Body of pancreas (tissue), 4 donors: ENCODE measurements at regions not wholly inside any gene's neighbourhood (a gene's known extent, or its start where the extent isn't known, plus 50 kb on each side); places are given as distances from the start of the nearest gene placed in this dataset.
"Not testable (repeated sequence)": the region's sequence is repeated elsewhere in the genome, so short reads cannot be mapped to it uniquely, and the experiment has no call there.

Experiments used
- ATAC-seq: fragments of 150-250 bp; one replicate; pipeline ENCODE4 v1.9.1; 2016
- DNase-seq, 4 donors: peaks; one replicate each; pipeline ENCODE4 v3.0.0-alpha.2; 2019
- H3K27ac ChIP-seq, 4 donors: fragments of 200-600 bp; sonication (generic); 1 replicate in 3 of 4; 2 replicates in 1 of 4; pipeline versions ENCODE4 v1.5.1 to v1.6.1; 2016 to 2019; ENCODE audit warnings: mild to moderate bottlenecking in 1 of 4, mixed read lengths in 1 of 4, moderate library complexity in 1 of 4
- H3K27me3 ChIP-seq, 2 donors: fragments of 200-600 bp; sonication (generic); one replicate each; pipeline ENCODE4 v1.6.0; 2016; ENCODE audit warnings: mild to moderate bottlenecking in 1 of 2
- H3K36me3 ChIP-seq, 2 donors: fragments of 200-600 bp; sonication (generic); replicated peaks in 1 of 2; 2 replicates each; pipeline ENCODE4 v1.5.1; 2016; ENCODE audit warnings: low read depth in 2 of 2; ENCODE audit not compliant: insufficient read depth in 1 of 2
- H3K4me1 ChIP-seq: fragments of 200-600 bp; sonication (generic); one replicate; pipeline ENCODE4 v1.6.0; 2016
- H3K4me3 ChIP-seq, 2 donors: fragments of 200-600 bp; sonication (generic); 1 replicate in 1 of 2; 2 replicates in 1 of 2; pipeline ENCODE4 v1.5.1; 2016 to 2019
- H3K9me3 ChIP-seq, 3 donors: fragments of 200-600 bp; sonication (generic); 1 replicate in 2 of 3; 2 replicates in 1 of 3; pipeline ENCODE4 v1.5.1; 2016
- POLR2A ChIP-seq, 3 donors: fragments of 450-650 bp; IDR thresholded peaks; one replicate each; pipeline ENCODE4 v1.6.1; 2016; ENCODE audit warnings: antibody characterized with exemption in 3 of 3, mild to moderate bottlenecking in 2 of 3
- WGBS, 2 donors: methylation state at CpG; one replicate each; pipeline ENCODE4 v1.1.5; 2017; 5-methylcytosine and 5-hydroxymethylcytosine counted together
- intact Hi-C: fragments of 100-400 bp; cut with DNase I; formaldehyde crosslinking; loops from one replicate; pipeline ENCODE4 v1.15.1; 2023
- TF ChIP-seq, protein P1 (sequence below), 7 experiments: fragments of 450-650 bp in 4 of 7; fragments of 200-600 bp in 3 of 7; sonication (generic) in 3 of 7; IDR thresholded peaks; one replicate each; pipeline ENCODE4 v1.5.1; 2016 to 2019; ENCODE audit warnings: antibody characterized with exemption in 7 of 7

DNA sequence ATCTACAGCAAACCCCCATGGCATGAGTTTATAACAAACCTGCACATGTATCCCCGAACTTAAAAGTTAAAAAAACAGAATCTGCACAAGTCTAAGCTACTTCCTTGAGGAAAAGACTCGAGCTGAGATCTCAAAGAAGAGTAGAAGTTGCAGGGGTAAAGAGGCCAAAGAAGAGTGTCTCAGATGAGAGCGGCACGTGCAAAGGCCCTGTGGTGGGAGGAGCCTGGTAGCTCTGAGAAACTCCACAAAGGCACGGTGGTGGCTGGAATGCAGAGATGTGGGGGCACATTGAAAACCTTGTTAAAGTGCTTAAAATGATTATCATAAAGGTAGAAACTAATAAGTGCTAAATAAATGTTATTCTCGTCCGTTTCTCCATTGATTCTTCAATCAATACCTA is 103.2 kb upstream of the GRK3 start:
- Histone ChIP-seq H3K27ac (no peak overlapping the region), H3K36me3 (peaks cover 4 to 8% of the 10 kb centered on the region in 2 donors), H3K9me3 (no peaks in the 10 kb centered on the region), H3K4me3 (no peak overlapping the region), H3K27me3 (no peaks in the 10 kb centered on the region), H3K4me1 (no peaks in the 10 kb centered on the region)
- intact Hi-C loops: no loop called here
- 90 to 92% methylated on average over 7 of the region's 7 CpGs for WGBS, 2 donors
- ATAC-seq (no peak), DNase-seq (no peak)
- TF ChIP-seq POLR2A (IDR thresholded peaks at IDR 0.05): no peak
- TF ChIP-seq, protein P1, sequence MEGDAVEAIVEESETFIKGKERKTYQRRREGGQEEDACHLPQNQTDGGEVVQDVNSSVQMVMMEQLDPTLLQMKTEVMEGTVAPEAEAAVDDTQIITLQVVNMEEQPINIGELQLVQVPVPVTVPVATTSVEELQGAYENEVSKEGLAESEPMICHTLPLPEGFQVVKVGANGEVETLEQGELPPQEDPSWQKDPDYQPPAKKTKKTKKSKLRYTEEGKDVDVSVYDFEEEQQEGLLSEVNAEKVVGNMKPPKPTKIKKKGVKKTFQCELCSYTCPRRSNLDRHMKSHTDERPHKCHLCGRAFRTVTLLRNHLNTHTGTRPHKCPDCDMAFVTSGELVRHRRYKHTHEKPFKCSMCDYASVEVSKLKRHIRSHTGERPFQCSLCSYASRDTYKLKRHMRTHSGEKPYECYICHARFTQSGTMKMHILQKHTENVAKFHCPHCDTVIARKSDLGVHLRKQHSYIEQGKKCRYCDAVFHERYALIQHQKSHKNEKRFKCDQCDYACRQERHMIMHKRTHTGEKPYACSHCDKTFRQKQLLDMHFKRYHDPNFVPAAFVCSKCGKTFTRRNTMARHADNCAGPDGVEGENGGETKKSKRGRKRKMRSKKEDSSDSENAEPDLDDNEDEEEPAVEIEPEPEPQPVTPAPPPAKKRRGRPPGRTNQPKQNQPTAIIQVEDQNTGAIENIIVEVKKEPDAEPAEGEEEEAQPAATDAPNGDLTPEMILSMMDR (IDR thresholded peaks at IDR 0.05): no peak

GRCh38 chr22:25462474-25463346 is 101.8 kb upstream of the GRK3 start:
- H3K36me3 ChIP-seq, H3K27me3 ChIP-seq, H3K4me3 ChIP-seq, intact Hi-C loops, H3K4me1 ChIP-seq, H3K27ac ChIP-seq, H3K9me3 ChIP-seq: not testable (repeated sequence)
- peak; percentile 78 to 84 (median 81) for DNase-seq
- ATAC-seq: peak; percentile 92
- 40 to 46% methylated on average over 12 to 15 of the region's 15 CpGs for WGBS, 2 donors
- TF ChIP-seq, protein P1 (IDR thresholded peaks at IDR 0.05): peak; percentile 92 to 99 (median 97)

DNA sequence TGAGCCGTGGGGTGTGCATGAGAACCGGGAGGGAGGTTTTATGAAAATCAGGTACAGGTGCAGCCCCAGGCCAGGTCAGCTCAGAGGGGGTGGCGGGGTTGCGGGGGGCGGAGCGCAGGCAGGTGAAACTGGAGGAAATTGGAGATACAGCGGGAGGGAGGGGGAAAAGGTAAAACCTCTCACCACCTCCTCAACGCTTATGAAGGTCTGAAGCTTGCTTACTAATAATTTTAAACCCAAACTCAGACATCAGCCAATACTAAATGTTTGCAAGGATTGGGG is 101.2 kb upstream of the GRK3 start:
- H3K4me3 ChIP-seq, H3K9me3 ChIP-seq, H3K27ac ChIP-seq, H3K36me3 ChIP-seq, DNase-seq, intact Hi-C loops, H3K27me3 ChIP-seq, ATAC-seq, H3K4me1 ChIP-seq: not testable (repeated sequence)
- WGBS, 2 donors: 79 to 83% methylated on average over 8 of the region's 8 CpGs

DNA sequence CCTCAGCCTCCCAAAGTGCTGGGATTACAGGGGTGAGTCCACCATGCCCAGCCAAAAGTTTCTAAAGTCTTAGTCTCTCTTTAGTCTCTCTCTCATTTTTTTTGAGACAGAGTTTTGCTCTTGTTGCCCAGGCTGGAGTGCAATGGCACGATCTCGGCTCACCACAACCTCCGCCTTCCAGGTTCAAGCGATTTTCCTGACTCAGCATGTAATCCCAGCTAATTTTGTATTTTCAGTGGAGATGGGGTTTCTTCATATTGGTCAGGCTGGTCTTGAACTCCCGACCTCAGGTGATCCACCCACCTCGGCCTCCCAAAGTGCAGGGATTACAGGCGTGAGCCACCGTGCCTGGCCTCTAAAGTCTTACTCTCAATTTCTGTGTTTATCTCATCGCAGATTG is 100.1 kb upstream of the GRK3 start:
- intact Hi-C loops, ATAC-seq: not testable (repeated sequence)
- WGBS, 2 donors: 86 to 98% methylated on average over 9 of the region's 9 CpGs

DNA sequence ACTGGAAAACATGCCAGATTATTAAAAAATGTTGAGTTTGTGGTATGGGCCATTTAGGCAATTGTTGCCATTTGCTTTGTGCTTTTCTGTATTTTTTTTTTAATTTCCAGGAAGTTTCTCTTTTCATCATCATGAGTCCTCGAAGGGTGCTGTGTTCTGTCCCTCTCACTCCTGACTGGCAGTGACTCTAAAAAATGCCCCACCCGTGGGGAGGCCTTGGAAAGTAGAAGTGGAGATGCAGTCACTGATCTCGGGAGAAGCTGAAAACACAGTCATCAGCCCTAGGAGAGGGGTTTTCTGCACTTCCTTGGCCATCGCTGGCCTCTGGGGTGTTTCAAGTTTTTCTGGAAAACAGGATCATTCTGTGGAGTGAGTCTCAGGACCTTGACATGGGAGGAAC is 98.5 kb upstream of the GRK3 start:
- TF ChIP-seq POLR2A (IDR thresholded peaks at IDR 0.05): no peak
- TF ChIP-seq, protein P1 (IDR thresholded peaks at IDR 0.05): no peak
- H3K27me3 ChIP-seq: no peaks in the 10 kb centered on the region
- intact Hi-C loops: no loop called here
- no peak overlapping the region for H3K27ac ChIP-seq
- H3K9me3 ChIP-seq: no peaks in the 10 kb centered on the region
- H3K4me3 ChIP-seq: no peak overlapping the region
- ATAC-seq (no peak), DNase-seq (no peak)
- no peaks in the 10 kb centered on the region for H3K36me3 ChIP-seq
- H3K4me1 ChIP-seq: no peaks in the 10 kb centered on the region
- WGBS, 2 donors: 68 to 77% methylated on average over 4 of the region's 4 CpGs

More for the DNA sequence above, 100.1 kb upstream of the GRK3 start:
- not testable (repeated sequence) for H3K4me1 ChIP-seq, H3K36me3 ChIP-seq, H3K27ac ChIP-seq, H3K4me3 ChIP-seq, H3K27me3 ChIP-seq, H3K9me3 ChIP-seq, DNase-seq

DNA sequence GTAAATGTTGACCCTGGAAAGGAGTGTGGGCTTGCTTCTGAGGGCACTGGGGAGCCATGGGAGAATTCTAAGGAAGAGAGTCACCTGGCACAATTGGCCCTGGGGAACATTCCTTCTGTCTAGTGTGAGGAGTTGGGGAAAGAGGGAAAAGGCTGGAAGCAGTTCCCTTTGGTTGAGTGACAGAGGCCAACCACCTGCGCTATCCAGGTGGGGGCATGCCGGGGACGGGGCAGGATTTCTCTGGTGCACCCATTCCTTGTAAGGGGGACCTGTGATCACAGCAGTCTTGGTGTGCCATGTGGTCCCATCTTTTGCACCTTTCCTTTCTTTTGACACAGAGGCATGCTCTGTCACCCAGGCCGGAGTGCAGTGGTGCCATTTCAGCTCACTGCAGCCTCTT is 92.1 kb upstream of the GRK3 start:
- DNase-seq (no peak), ATAC-seq (no peak)
- intact Hi-C loops: no loop called here
- Histone ChIP-seq H3K4me1 (no peaks in the 10 kb centered on the region), H3K36me3 (no peaks in the 10 kb centered on the region), H3K4me3 (no peak overlapping the region), H3K9me3 (no peaks in the 10 kb centered on the region), H3K27me3 (no peaks in the 10 kb centered on the region), H3K27ac (no peak overlapping the region)
- WGBS, 2 donors: 96 to 100% methylated on average over 4 of the region's 4 CpGs
- TF ChIP-seq, protein P1 (IDR thresholded peaks at IDR 0.05): no peak
- TF ChIP-seq POLR2A (IDR thresholded peaks at IDR 0.05): no peak
